HG03060 (cell line): ENCODE measurements at regions not wholly inside any gene's neighbourhood (a gene's known extent, or its start where the extent isn't known, plus 50 kb on each side); places are given as distances from the start of the nearest gene placed in this dataset.
"Not testable (repeated sequence)": the region's sequence is repeated elsewhere in the genome, so short reads cannot be mapped to it uniquely, and the experiment has no call there.

Source experiments
- ATAC-seq: cut with Tn5 transposase; IDR thresholded peaks from one replicate; pipeline ENCODE4 v1.9.1; 2021; ENCODE audit warnings: low read depth, moderate number of reproducible peaks; ENCODE audit not compliant: unreplicated experiment

GRCh38 chr5:168076561-168076991, 214.9 kb upstream of the WWC1 start:
- ATAC-seq: no peak

GRCh38 chr5:168085261-168086031, 206.0 kb upstream of the WWC1 start:
- no peak for ATAC-seq

DNA sequence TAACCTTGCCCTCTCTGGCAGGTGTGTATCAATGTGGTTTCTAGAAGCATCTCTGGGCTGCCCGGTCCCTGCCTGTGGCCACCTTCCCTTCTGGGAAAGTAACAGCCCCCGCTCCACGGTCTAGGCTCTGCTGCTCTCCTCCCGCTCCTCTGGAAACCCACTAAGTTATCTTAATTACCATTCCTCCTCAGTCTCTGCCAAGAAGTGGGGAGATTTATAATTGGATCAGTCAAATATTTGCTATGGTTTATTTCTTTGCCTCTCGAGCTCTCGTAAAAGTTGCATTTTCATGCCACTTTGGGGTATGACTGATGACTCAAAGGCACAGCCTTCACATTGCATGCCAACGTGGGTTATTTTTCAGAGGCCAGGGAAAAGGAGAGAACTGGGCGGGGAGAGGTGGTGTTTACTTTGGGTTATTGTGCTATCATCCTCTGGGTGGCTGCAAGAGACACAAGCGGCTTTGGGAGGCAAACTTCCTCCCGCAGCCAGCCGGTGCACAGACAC, 205.3 kb upstream of the WWC1 start:
- ATAC-seq: no peak

- ATAC-seq: no peak
Measured at GRCh38 chr5:168086746-168087145, 204.7 kb upstream of the WWC1 start.

- ATAC-seq: no peak
Measured at GRCh38 chr5:168088410-168089173, 202.9 kb upstream of the WWC1 start.

GRCh38 chr5:168089201-168089887, 202.1 kb upstream of the WWC1 start:
- no peak for ATAC-seq

GRCh38 chr5:168092209-168093185, 198.9 kb upstream of the WWC1 start:
- ATAC-seq: no peak

- ATAC-seq: no peak
Measured at GRCh38 chr5:168093200-168093910, 198.1 kb upstream of the WWC1 start.

DNA sequence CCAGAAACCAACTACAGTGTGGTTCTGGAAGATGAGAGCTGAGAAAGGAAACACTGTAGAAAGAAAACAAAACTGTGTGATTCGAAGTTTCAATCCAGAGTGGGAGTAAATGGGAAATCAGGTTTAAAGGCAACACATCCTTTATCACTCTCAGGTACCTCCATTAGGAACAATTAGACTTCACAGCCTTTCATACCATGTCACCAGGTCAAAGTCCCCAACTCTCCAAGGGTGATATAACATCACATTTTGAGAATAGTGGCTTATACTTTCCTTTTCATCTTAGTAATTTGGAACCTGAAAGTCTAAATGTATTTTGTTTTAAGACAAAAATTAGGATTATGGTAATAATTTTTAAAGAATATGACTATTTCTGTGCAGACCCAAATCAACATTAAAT, 194.9 kb upstream of the WWC1 start:
- ATAC-seq: no peak

- ATAC-seq: no peak
Measured at GRCh38 chr5:168097876-168098653, 193.4 kb upstream of the WWC1 start.

DNA sequence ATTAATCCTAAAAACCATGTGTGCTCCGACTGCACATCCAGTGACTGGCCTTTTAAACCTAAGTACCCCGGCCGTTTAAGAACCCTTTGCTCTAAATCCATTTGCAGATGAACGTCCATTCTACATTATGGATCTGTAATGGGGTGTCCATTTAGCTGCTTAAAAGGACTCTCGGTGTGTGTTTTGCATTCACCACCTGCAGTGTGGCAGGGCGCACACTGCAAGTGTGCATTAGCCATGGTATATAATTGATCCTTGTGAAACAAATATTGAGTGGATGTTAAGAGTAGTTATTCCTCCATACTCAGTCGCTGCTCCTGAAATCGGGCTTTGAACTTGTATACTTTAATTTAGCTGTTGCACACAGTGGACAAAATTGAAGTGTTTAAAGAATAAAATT, 190.1 kb upstream of the WWC1 start:
- no peak for ATAC-seq

- not testable (repeated sequence) for ATAC-seq
Measured at GRCh38 chr5:168103018-168103417, 188.4 kb upstream of the WWC1 start.

DNA sequence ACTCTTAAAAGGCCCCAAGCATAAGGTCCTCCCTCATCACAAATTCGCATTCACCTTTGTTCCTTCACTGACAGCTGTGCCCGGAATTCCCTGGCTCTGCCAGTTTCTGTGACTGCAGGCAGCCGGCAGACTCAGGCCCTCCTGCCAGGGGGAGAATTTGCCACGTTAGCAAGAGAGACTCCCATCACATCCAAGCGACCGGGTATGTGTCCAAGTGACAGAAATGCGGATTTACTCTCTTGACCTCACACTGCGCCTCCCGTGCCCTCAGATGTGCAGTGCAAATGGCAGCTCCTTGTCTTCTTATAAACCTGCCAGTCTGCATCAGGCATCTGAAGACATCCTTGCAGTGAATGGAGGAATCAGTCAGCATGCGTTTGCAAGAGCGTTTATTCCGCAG, 187.1 kb upstream of the WWC1 start:
- ATAC-seq: no peak

GRCh38 chr5:168104811-168105481, 186.5 kb upstream of the WWC1 start:
- no peak for ATAC-seq

- no peak for ATAC-seq
Measured at GRCh38 chr5:168106008-168106761, 185.3 kb upstream of the WWC1 start.

DNA sequence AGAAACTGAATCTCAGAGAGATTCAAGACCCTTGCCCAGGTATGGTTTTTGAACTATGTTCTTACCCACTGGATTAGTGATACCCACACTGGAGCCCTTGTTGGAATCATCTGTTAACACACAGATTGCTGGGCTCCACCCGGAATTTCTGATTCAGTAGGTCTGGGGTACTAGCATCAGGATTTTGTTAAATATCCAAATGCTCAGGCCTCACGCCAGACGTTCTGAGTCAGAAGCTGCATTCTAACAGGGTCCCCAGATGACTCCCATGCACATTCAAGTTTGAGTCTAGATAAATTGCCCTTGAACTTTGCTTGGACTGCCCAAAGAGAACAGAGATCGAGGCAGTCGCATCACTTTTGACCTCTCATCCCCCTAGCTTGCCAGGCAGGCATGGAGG, 182.0 kb upstream of the WWC1 start:
- ATAC-seq: no peak

- no peak for ATAC-seq
Measured at GRCh38 chr5:168110384-168110783, 181.1 kb upstream of the WWC1 start.
